ENCODE measurements at regions not wholly inside any gene's neighbourhood (a gene's known extent, or its start where the extent isn't known, plus 50 kb on each side); places are given as distances from the start of the nearest gene placed in this dataset.

DNA sequence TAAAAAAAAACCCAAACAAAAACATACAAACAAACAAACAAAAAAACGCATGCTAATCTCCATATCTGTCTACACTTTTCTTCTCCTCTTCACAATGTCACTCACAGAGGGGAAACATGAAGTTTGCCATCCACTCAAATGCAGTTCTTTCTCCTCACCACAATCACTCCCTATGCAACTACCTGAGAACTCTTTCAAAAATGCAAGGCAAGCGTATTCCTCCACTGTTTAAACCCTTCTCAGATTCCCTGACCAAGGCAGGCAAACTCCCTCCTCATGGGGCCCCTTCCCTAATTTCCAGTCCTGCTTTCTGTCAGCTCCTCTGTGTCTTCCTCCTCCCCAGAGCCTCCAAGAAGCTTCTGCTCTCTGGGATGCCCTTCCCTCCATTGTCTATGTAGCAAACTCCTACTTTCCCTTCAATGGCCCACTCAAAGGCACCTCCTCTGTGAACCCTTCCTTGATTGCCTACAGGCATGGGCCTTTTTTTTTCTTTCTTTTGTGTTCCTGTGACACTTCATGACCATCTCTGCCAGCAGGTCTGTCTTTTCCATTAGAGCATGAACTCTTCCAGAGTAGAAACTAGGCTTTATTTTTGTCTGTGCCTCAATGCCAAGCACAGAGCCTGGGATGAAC is 143.8 kb upstream of the SLC1A4 start:
- intact Hi-C loops (cut with micrococcal nuclease) (no loop called here), dilution Hi-C loops (cut with MboI; ENCODE audit: extremely low pct_ligation_motif_present, low sequenced_read_pairs) (no loop called here)
- Histone ChIP-seq H3K9ac (replicated peaks; ENCODE audit: extremely low read depth, insufficient read depth, low read length) (no peak overlapping the region), H3K79me2 (ENCODE audit: control insufficient read depth, insufficient read depth, low read length) (no peaks in the 10 kb centered on the region), H3K27ac (ENCODE audit: insufficient read depth, low read depth, low read length) (no peak overlapping the region), H3K27me3 (ENCODE audit: control insufficient read depth in 2 of 2, insufficient read depth in 2 of 2, low read length in 2 of 2) (no peaks in the 10 kb centered on the region), H3K4me2 (ENCODE audit: insufficient read depth, low read length) (no peak overlapping the region), H4K20me1 (replicated peaks; ENCODE audit: control insufficient read depth, extremely low read depth, insufficient read depth, low read length) (no peaks in the 10 kb centered on the region), H3K4me3 (replicated peaks in 1 of 3; ENCODE audit: insufficient read depth in 1 of 3, low read depth in 1 of 3, low read length in 3 of 3) (no peak overlapping the region), H2AFZ (ENCODE audit: low read depth, low read length) (no peak overlapping the region), H3K9me1 (replicated peaks; ENCODE audit: control insufficient read depth, extremely low read depth, insufficient read depth, low read length) (no peaks in the 10 kb centered on the region), H3K4me1 (ENCODE audit: control insufficient read depth, extremely low read depth, insufficient read depth, low read length) (no peaks in the 10 kb centered on the region), H3K36me3 (ENCODE audit: control insufficient read depth in 2 of 2, extremely low read depth in 1 of 2, insufficient read depth in 2 of 2, low read length in 2 of 2) (no peaks in the 10 kb centered on the region), H3K9me3 (replicated peaks; ENCODE audit: control insufficient read depth, insufficient read depth, low read length) (no peaks in the 10 kb centered on the region)
- TF ChIP-seq CTCF (IDR thresholded peaks at IDR 0.05; ENCODE audit: extremely low read depth in 1 of 2, insufficient read depth in 1 of 2, low read depth in 1 of 2, low read length in 2 of 2), result no peak
- no peak for TF ChIP-seq POLR2AphosphoS5 (IDR thresholded peaks at IDR 0.05; ENCODE audit: insufficient read depth, low read depth, low read length)
- no peak for TF ChIP-seq MYC (IDR thresholded peaks at IDR 0.05; ENCODE audit: low read depth, low read length)
- TF ChIP-seq GATA2 (IDR thresholded peaks at IDR 0.05; ENCODE audit: insufficient read depth, insufficient read length, low read depth, low read length), result no peak
- TF ChIP-seq EZH2 (IDR thresholded peaks at IDR 0.05; ENCODE audit: borderline replicate concordance, low read depth, low read length, severe bottlenecking), result no peak
- TF ChIP-seq POLR2A (IDR thresholded peaks at IDR 0.05; ENCODE audit: low read depth, low read length), result no peak
- TF ChIP-seq JUN (IDR thresholded peaks at IDR 0.05; ENCODE audit: borderline replicate concordance, insufficient read depth, insufficient read length, low read depth), result no peak
- no peak for TF ChIP-seq FOS (IDR thresholded peaks at IDR 0.05; ENCODE audit: borderline replicate concordance, insufficient read depth, low read length)
- TF ChIP-seq MAX (IDR thresholded peaks at IDR 0.05; ENCODE audit: insufficient read depth, insufficient read length), result no peak
- POLR2A ChIA-PET, result no interaction called here
- CTCF ChIA-PET, result no interaction called here
- DNase-seq (ENCODE audit: low read depth, low spot score) (no peak), FAIRE-seq (no peak)
- no TSS peak for BruUV-seq (replicated peaks)

Data from endothelial cell of umbilical vein (primary cell).